ENCODE measurements at regions not wholly inside any gene's neighbourhood (a gene's known extent, or its start where the extent isn't known, plus 50 kb on each side); places are given as distances from the start of the nearest gene placed in this dataset.

GRCh38 chr18:46274266-46274665 lies 170.1 kb downstream of the HAUS1 start:
- no peak for DNase-seq (ENCODE audit: low read depth, low spot score)
- no peak overlapping the region for H3K4me3 ChIP-seq (ENCODE audit: low read depth, low read length)
- no peak for TF ChIP-seq CTCF (IDR thresholded peaks at IDR 0.05; ENCODE audit: insufficient read depth, low read length, missing control alignments)
- ChIA-PET CTCF (interaction anchor here (0.6 to 3.9 kb wide), 5 partner anchors 8 to 126 kb away, joined by 3 to 31 read pairs (median 4); a partner anchor contains a TSS), POLR2A (no interaction called here)

GRCh38 chr18:46275370-46275769 lies 171.2 kb downstream of the HAUS1 start:
- no peak overlapping the region for H3K4me3 ChIP-seq (ENCODE audit: low read depth, low read length)
- DNase-seq (ENCODE audit: low read depth, low spot score): no peak
- POLR2A ChIA-PET: no interaction called here
- CTCF ChIA-PET: interaction anchor here (0.7 to 10.3 kb wide), 4 partner anchors 14 to 383 kb away, joined by 3 to 125 read pairs (median 4); partner anchors contain the start of gene LOXHD1
- no peak for TF ChIP-seq CTCF (IDR thresholded peaks at IDR 0.05; ENCODE audit: insufficient read depth, low read length, missing control alignments)

- POLR2A ChIA-PET: no interaction called here
- DNase-seq (ENCODE audit: low read depth, low spot score): no peak
- CTCF ChIA-PET: interaction anchor here (1.6 to 10.3 kb wide), 3 partner anchors 11 to 381 kb away, joined by 4 to 125 read pairs (median 6); partner anchors contain the start of gene LOXHD1
- no peak overlapping the region for H3K4me3 ChIP-seq (ENCODE audit: low read depth, low read length)
- TF ChIP-seq CTCF (IDR thresholded peaks at IDR 0.05; ENCODE audit: insufficient read depth, low read length, missing control alignments): no peak
These were observed 172.6 kb downstream of the HAUS1 start for GRCh38 chr18:46276748-46277147.

GRCh38 chr18:46278481-46279465 lies 174.6 kb downstream of the HAUS1 start:
- no peak for DNase-seq (ENCODE audit: low read depth, low spot score)
- TF ChIP-seq CTCF (IDR thresholded peaks at IDR 0.05; ENCODE audit: insufficient read depth, low read length, missing control alignments): no peak
- ChIA-PET POLR2A (interaction anchor here (0.6 to 1.5 kb wide), 2 partner anchors 105 to 203 kb away, joined by 3 to 5 read pairs; a partner anchor contains a TSS), CTCF (interaction anchor here (0.6 to 10.3 kb wide), 11 partner anchors 11 to 382 kb away, joined by 3 to 125 read pairs (median 32); partner anchors contain the start of gene LOXHD1)
- no peak overlapping the region for H3K4me3 ChIP-seq (ENCODE audit: low read depth, low read length)

GRCh38 chr18:46279673-46280072 lies 175.5 kb downstream of the HAUS1 start:
- TF ChIP-seq CTCF (IDR thresholded peaks at IDR 0.05; ENCODE audit: insufficient read depth, low read length, missing control alignments): no peak
- CTCF ChIA-PET: interaction anchor here (0.6 to 10.3 kb wide), 17 partner anchors 12 to 381 kb away, joined by 3 to 125 read pairs (median 17); partner anchors contain the start of gene LOXHD1

More at GRCh38 chr18:46279673-46280072, 175.5 kb downstream of the HAUS1 start:
- POLR2A ChIA-PET: interaction anchor here (0.6 kb wide), 1 partner anchor 202 kb away, joined by 3 read pairs; no protein-coding TSS in a partner anchor
- DNase-seq (ENCODE audit: low read depth, low spot score): no peak
- H3K4me3 ChIP-seq (ENCODE audit: low read depth, low read length): no peak overlapping the region
